GM12878 (cell line): ENCODE measurements at regions not wholly inside any gene's neighbourhood (a gene's known extent, or its start where the extent isn't known, plus 50 kb on each side); places are given as distances from the start of the nearest gene placed in this dataset.

Experiments used
- ATAC-seq: fragments of 200-7000 bp; cut with Tn5 transposase; 3 replicates; pipeline ENCODE4 v1.9.1; 2020; ENCODE audit warnings: mild to moderate bottlenecking, moderate library complexity
- BruUV-seq: library from RNA; stranded (reverse); fragments of 400-500 nt; replicated peaks from 2 replicates; lab custom pipeline; 2021; lab: Mats Ljungman, UMichigan
- CTCF ChIA-PET: fragments of 300-600 bp; sonication (Branson Sonifier 250); formaldehyde crosslinking; extraction: SDS; loops from one replicate; lab custom pipeline; 2021; ENCODE audit warnings: inconsistent platforms; lab: Yijun Ruan, JAX
- POLR2A ChIA-PET: fragments of 350-600 bp; formaldehyde crosslinking; extraction: SDS; loops from one replicate; lab custom pipeline; 2021; ENCODE audit warnings: inconsistent platforms; lab: Charles Lee
- RAD21 ChIA-PET: fragments of 300-600 bp; sonication (Branson Sonifier 250); formaldehyde crosslinking; loops from one replicate; lab custom pipeline; 2023; ENCODE audit warnings: antibody characterized with exemption; ENCODE audit not compliant: unreplicated experiment; lab: Charles Lee
- SMC1A ChIA-PET: fragments of 300-600 bp; sonication (Branson Sonifier 250); formaldehyde crosslinking; loops from one replicate; lab custom pipeline; 2023; ENCODE audit not compliant: unreplicated experiment, uncharacterized antibody; lab: Charles Lee
- DNase-seq: peaks from one replicate; pipeline ENCODE4 v3.0.0-alpha.2; 2011; ENCODE audit warnings: low read depth, low spot score
- FAIRE-seq: peaks from 3 replicates; lab custom pipeline; 2011; peaks lifted over from hg19 to GRCh38; lab: Jason Lieb, UNC
- H2AFZ ChIP-seq: 2 replicates; pipeline ENCODE4 v1.6.0; 2011; ENCODE audit warnings: low read depth, low read length, control low read depth; ENCODE audit not compliant: control insufficient read depth
- H3K27ac ChIP-seq: 2 replicates; pipeline ENCODE4 v1.5.1; 2011; ENCODE audit warnings: control low read depth; ENCODE audit not compliant: control insufficient read depth, insufficient read depth
- H3K27me3 ChIP-seq, 2 experiments: replicated peaks in 1 of 2; 2 replicates each; pipeline versions ENCODE4 v1.6.0 to v1.6.1; 2011; ENCODE audit warnings: low read length in 1 of 2; ENCODE audit not compliant: control insufficient read depth in 2 of 2, insufficient read depth in 2 of 2
- H3K36me3 ChIP-seq, 2 experiments: 2 replicates each; pipeline ENCODE4 v1.5.1; 2011; ENCODE audit warnings: low read length in 1 of 2; ENCODE audit not compliant: control insufficient read depth in 2 of 2, insufficient read depth in 2 of 2
- H3K4me1 ChIP-seq: 2 replicates; pipeline ENCODE4 v1.6.1; 2011; ENCODE audit warnings: mild to moderate bottlenecking, low read length, moderate library complexity, mixed read lengths; ENCODE audit not compliant: control insufficient read depth, insufficient read depth
- H3K4me2 ChIP-seq: 2 replicates; pipeline ENCODE4 v1.6.0; 2011; ENCODE audit warnings: control low read depth; ENCODE audit not compliant: control insufficient read depth, insufficient read depth
- H3K4me3 ChIP-seq: fragments of 200-600 bp; sonication (generic); 2 replicates; pipeline ENCODE4 v1.5.1; 2016
- H3K79me2 ChIP-seq: 2 replicates; pipeline ENCODE4 v1.6.0; 2011; ENCODE audit warnings: low read length; ENCODE audit not compliant: control insufficient read depth, insufficient read depth
- H3K9ac ChIP-seq: 2 replicates; pipeline ENCODE4 v1.8.0; 2011; ENCODE audit warnings: low read length, control low read depth, mixed read lengths; ENCODE audit not compliant: control insufficient read depth, insufficient read depth
- H3K9me3 ChIP-seq: replicated peaks from 3 replicates; pipeline ENCODE4 v1.5.1; 2011; ENCODE audit warnings: mild to moderate bottlenecking, low read length; ENCODE audit not compliant: control insufficient read depth, insufficient read depth
- H4K20me1 ChIP-seq: 2 replicates; pipeline ENCODE4 v1.6.0; 2011; ENCODE audit not compliant: control insufficient read depth, insufficient read depth
- CBX5 ChIP-seq: sonication (generic); IDR thresholded peaks from 2 replicates; pipeline ENCODE4 v1.6.1; 2016; ENCODE audit warnings: low read depth, moderate library complexity, mild to moderate bottlenecking, inconsistent platforms
- CHD1 ChIP-seq: IDR thresholded peaks from 2 replicates; pipeline ENCODE4 v1.6.1; 2012; ENCODE audit warnings: low read depth, low read length, improper control_type of control experiment
- POU2F2 ChIP-seq: IDR thresholded peaks from 3 replicates; pipeline ENCODE4 v1.6.1; 2011; ENCODE audit warnings: low read depth, mild to moderate bottlenecking, low read length, borderline replicate concordance
- SIX5 ChIP-seq: IDR thresholded peaks from 2 replicates; pipeline ENCODE4 v1.6.1; 2011; ENCODE audit warnings: mild to moderate bottlenecking, low read depth, low read length, moderate library complexity; ENCODE audit not compliant: severe bottlenecking
- SREBF2 ChIP-seq: IDR thresholded peaks from 2 replicates; pipeline ENCODE4 v1.6.1; 2012; ENCODE audit warnings: mild to moderate bottlenecking, low read length
- TCF7 ChIP-seq: IDR thresholded peaks from 2 replicates; pipeline ENCODE4 v1.6.1; 2014; ENCODE audit warnings: antibody characterized with exemption, borderline replicate concordance
- ZNF274 ChIP-seq: IDR thresholded peaks from one replicate; pipeline ENCODE4 v1.8.0; 2011; ENCODE audit not compliant: insufficient read length, insufficient read depth
- WGBS: methylation state at CpG from one replicate; pipeline ENCODE4 v1.1.6; 2016; ENCODE audit warnings: low lambda C conversion rate; ENCODE audit not compliant: insufficient replicate concordance, insufficient coverage; ENCODE audit errors: missing lambda C conversion rate; 5-methylcytosine and 5-hydroxymethylcytosine counted together
- in situ Hi-C: fragments of 300-500 bp; cut with MboI; formaldehyde crosslinking; loops from 9 replicates; pipeline ENCODE4 v1.14.3; 2018; ENCODE audit warnings: mixed read lengths
- intact Hi-C: fragments of 100-400 bp; cut with micrococcal nuclease; formaldehyde crosslinking; loops from one replicate; pipeline ENCODE4 v1.14.2; 2022; ENCODE audit not compliant: unreplicated experiment
- TF ChIP-seq, protein P1 (sequence below): IDR thresholded peaks from 2 replicates; pipeline ENCODE4 v1.6.1; 2011; ENCODE audit warnings: low read depth, low read length, improper control_type of control experiment, borderline replicate concordance
- TF ChIP-seq, protein P2 (sequence below): fragments of 450-650 bp; IDR thresholded peaks from 2 replicates; pipeline ENCODE4 v1.6.1; 2016; ENCODE audit warnings: mild to moderate bottlenecking
- TF ChIP-seq, protein P3 (sequence below), 3 experiments: IDR thresholded peaks in 2 of 3; conservative IDR thresholded peaks in 1 of 3; 2 replicates each; pipeline ENCODE4 v1.5.1; 2011; ENCODE audit warnings: low read depth in 3 of 3, low read length in 3 of 3, mild to moderate bottlenecking in 3 of 3, control low read depth in 2 of 3, moderate library complexity in 2 of 3, inconsistent platforms in 1 of 3, mixed read lengths in 1 of 3; ENCODE audit not compliant: control insufficient read depth in 2 of 3, insufficient read depth in 1 of 3; ENCODE audit errors: extremely low read depth in 1 of 3

DNA sequence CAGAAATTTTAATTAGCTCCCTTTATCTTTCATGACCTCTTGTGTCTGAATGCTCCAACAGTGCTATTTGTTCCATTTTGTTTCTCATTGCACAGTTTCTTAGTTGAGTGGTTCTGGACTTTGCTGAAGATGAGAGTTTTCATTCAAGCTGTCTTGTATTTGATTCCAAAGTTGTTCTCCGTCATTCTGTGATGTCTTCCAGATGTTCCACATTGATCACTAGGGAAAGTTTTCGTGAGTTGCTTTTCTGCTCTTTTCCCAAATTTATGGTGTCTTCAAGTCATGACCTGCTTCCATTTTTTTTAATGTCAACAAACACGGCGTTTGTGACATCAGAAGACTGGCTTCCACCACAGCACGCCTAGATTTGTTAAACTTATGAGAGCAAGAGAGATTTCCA lies 575.5 kb downstream of the MRPL39 start:
- RAD21 ChIA-PET: no interaction called here
- in situ Hi-C loops: no loop called here

More for the DNA sequence above, 575.5 kb downstream of the MRPL39 start:
- intact Hi-C loops: no loop called here
- Histone ChIP-seq H3K27me3 (no peaks in the 10 kb centered on the region), H3K36me3 (no peaks in the 10 kb centered on the region), H3K27ac (no peak overlapping the region), H4K20me1 (no peaks in the 10 kb centered on the region), H3K4me1 (no peaks in the 10 kb centered on the region), H3K9me3 (no peaks in the 10 kb centered on the region), H3K4me2 (no peak overlapping the region), H3K79me2 (no peaks in the 10 kb centered on the region), H3K4me3 (no peak overlapping the region), H2AFZ (no peak overlapping the region), H3K9ac (no peak overlapping the region)
- BruUV-seq: no TSS peak
- TF ChIP-seq CHD1 (no peak), ZNF274 (no peak), TCF7 (no peak), CBX5 (no peak), SIX5 (no peak), POU2F2 (no peak), SREBF2 (no peak)
- TF ChIP-seq, protein P1, sequence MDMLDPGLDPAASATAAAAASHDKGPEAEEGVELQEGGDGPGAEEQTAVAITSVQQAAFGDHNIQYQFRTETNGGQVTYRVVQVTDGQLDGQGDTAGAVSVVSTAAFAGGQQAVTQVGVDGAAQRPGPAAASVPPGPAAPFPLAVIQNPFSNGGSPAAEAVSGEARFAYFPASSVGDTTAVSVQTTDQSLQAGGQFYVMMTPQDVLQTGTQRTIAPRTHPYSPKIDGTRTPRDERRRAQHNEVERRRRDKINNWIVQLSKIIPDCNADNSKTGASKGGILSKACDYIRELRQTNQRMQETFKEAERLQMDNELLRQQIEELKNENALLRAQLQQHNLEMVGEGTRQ: no peak
- TF ChIP-seq, protein P2, sequence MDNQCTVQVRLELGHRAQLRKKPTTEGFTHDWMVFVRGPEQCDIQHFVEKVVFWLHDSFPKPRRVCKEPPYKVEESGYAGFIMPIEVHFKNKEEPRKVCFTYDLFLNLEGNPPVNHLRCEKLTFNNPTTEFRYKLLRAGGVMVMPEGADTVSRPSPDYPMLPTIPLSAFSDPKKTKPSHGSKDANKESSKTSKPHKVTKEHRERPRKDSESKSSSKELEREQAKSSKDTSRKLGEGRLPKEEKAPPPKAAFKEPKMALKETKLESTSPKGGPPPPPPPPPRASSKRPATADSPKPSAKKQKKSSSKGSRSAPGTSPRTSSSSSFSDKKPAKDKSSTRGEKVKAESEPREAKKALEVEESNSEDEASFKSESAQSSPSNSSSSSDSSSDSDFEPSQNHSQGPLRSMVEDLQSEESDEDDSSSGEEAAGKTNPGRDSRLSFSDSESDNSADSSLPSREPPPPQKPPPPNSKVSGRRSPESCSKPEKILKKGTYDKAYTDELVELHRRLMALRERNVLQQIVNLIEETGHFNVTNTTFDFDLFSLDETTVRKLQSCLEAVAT: no peak
- TF ChIP-seq, protein P3, sequence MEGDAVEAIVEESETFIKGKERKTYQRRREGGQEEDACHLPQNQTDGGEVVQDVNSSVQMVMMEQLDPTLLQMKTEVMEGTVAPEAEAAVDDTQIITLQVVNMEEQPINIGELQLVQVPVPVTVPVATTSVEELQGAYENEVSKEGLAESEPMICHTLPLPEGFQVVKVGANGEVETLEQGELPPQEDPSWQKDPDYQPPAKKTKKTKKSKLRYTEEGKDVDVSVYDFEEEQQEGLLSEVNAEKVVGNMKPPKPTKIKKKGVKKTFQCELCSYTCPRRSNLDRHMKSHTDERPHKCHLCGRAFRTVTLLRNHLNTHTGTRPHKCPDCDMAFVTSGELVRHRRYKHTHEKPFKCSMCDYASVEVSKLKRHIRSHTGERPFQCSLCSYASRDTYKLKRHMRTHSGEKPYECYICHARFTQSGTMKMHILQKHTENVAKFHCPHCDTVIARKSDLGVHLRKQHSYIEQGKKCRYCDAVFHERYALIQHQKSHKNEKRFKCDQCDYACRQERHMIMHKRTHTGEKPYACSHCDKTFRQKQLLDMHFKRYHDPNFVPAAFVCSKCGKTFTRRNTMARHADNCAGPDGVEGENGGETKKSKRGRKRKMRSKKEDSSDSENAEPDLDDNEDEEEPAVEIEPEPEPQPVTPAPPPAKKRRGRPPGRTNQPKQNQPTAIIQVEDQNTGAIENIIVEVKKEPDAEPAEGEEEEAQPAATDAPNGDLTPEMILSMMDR (IDR thresholded peaks at IDR 0.05 in 2 of 3, conservative IDR thresholded peaks at IDR 0.05 in 1 of 3; ENCODE audit: control insufficient read depth in 2 of 3, extremely low read depth in 1 of 3, insufficient read depth in 1 of 3, low read depth in 3 of 3, low read length in 3 of 3): no peak
- DNase-seq: no peak
- POLR2A ChIA-PET: interaction anchor here (0.8 kb wide), 1 partner anchor 17 kb away, joined by 3 read pairs; no protein-coding TSS in a partner anchor
- FAIRE-seq: no peak
- SMC1A ChIA-PET: interaction anchor here (0.8 to 1.4 kb wide), 4 partner anchors 30 to 134 kb away, joined by 3 to 6 read pairs (median 3); no protein-coding TSS in a partner anchor
- 55% methylated on average over 5 of the region's 5 CpGs for WGBS
- ATAC-seq: no peak
- CTCF ChIA-PET: interaction anchor here (1.2 to 1.6 kb wide), 2 partner anchors 11 to 136 kb away, joined by 3 to 8 read pairs; no protein-coding TSS in a partner anchor
